CD14-positive monocyte (primary cell): ENCODE measurements at regions not wholly inside any gene's neighbourhood (a gene's known extent, or its start where the extent isn't known, plus 50 kb on each side); places are given as distances from the start of the nearest gene placed in this dataset.

Source experiments
- DNase-seq, 3 donors: peaks; one replicate each; pipeline ENCODE4 v3.0.0-alpha.2; 2011 to 2022
- H2AFZ ChIP-seq: 2 replicates; pipeline ENCODE4 v1.6.0; 2012; ENCODE audit warnings: mild to moderate bottlenecking, low read depth, low read length, inconsistent platforms; ENCODE audit not compliant: insufficient read depth, poor library complexity, severe bottlenecking
- H3K27ac ChIP-seq, 2 donors: 1 replicate in 1 of 2; 2 replicates in 1 of 2; pipeline ENCODE4 v1.5.1; 2012 to 2013; ENCODE audit warnings: low read length in 2 of 2, control low read depth in 1 of 2, inconsistent platforms in 1 of 2, low read depth in 1 of 2, mild to moderate bottlenecking in 1 of 2
- H3K27me3 ChIP-seq, 2 donors: one replicate each; pipeline versions ENCODE4 v1.6.0 to v1.6.1; 2011 to 2013; ENCODE audit warnings: low read length in 2 of 2; ENCODE audit not compliant: control insufficient read depth in 2 of 2, insufficient read depth in 2 of 2
- H3K36me3 ChIP-seq, 2 donors: replicated peaks in 1 of 2; 1 replicate in 1 of 2; 2 replicates in 1 of 2; pipeline versions ENCODE4 v1.5.1 to v1.6.1; 2012 to 2013; ENCODE audit warnings: low read length in 2 of 2, control low read depth in 1 of 2, inconsistent platforms in 1 of 2, mild to moderate bottlenecking in 1 of 2; ENCODE audit not compliant: insufficient read depth in 2 of 2, control insufficient read depth in 1 of 2
- H3K4me1 ChIP-seq, 2 donors: 1 replicate in 1 of 2; 2 replicates in 1 of 2; pipeline versions ENCODE4 v1.5.1 to v1.6.1; 2012 to 2013; ENCODE audit warnings: low read length in 2 of 2, control low read depth in 1 of 2, inconsistent platforms in 1 of 2, mild to moderate bottlenecking in 1 of 2, moderate library complexity in 1 of 2; ENCODE audit not compliant: insufficient read depth in 2 of 2, control insufficient read depth in 1 of 2
- H3K4me2 ChIP-seq: replicated peaks from 2 replicates; pipeline ENCODE3; 2012; ENCODE audit warnings: low read length, moderate library complexity, mild to moderate bottlenecking; ENCODE audit not compliant: poor library complexity, severe bottlenecking; ENCODE audit errors: extremely low read depth
- H3K4me3 ChIP-seq, 3 experiments: fragments of 200-600 bp in 1 of 3; sonication (generic) in 1 of 3; replicated peaks in 1 of 3; 1 replicate in 2 of 3; 2 replicates in 1 of 3; pipeline ENCODE4 v1.5.1; 2011 to 2013; ENCODE audit warnings: low read length in 3 of 3, mild to moderate bottlenecking in 3 of 3, control low read depth in 2 of 3, low read depth in 2 of 3, inconsistent platforms in 1 of 3, moderate library complexity in 1 of 3
- H3K79me2 ChIP-seq: 2 replicates; pipeline ENCODE4 v1.6.0; 2012; ENCODE audit warnings: mild to moderate bottlenecking, control low read depth, inconsistent platforms, low read length, moderate library complexity; ENCODE audit not compliant: insufficient read depth
- H3K9ac ChIP-seq: 2 replicates; pipeline ENCODE4 v1.6.0; 2017; ENCODE audit warnings: low read length, mild to moderate bottlenecking; ENCODE audit not compliant: insufficient read depth, poor library complexity, severe bottlenecking
- H3K9me3 ChIP-seq, 2 donors: replicated peaks in 1 of 2; 1 replicate in 1 of 2; 2 replicates in 1 of 2; pipeline versions ENCODE4 v1.5.1 to v1.6.1; 2012 to 2013; ENCODE audit warnings: low read length in 2 of 2, control low read depth in 1 of 2; ENCODE audit not compliant: control insufficient read depth in 1 of 2, insufficient read depth in 1 of 2
- H4K20me1 ChIP-seq: 2 replicates; pipeline ENCODE4 v1.6.0; 2012; ENCODE audit warnings: mild to moderate bottlenecking, low read length, control low read depth, moderate library complexity; ENCODE audit not compliant: insufficient read depth
- H3K27ac Mint-ChIP-seq, 7 donors: one replicate each; pipeline ENCODE4 v1.8.0; 2020; ENCODE audit warnings: mild to moderate bottlenecking in 7 of 7, mixed read lengths in 7 of 7, moderate library complexity in 6 of 7, inconsistent platforms in 2 of 7
- H3K27me3 Mint-ChIP-seq, 3 donors: one replicate each; pipeline ENCODE4 v1.8.0; 2021 to 2022; ENCODE audit warnings: low read depth in 3 of 3, mild to moderate bottlenecking in 3 of 3, mixed read lengths in 3 of 3, moderate library complexity in 3 of 3, inconsistent platforms in 1 of 3
- H3K36me3 Mint-ChIP-seq, 2 donors: one replicate each; pipeline ENCODE4 v1.8.0; 2020; ENCODE audit warnings: mixed read lengths in 2 of 2, inconsistent platforms in 1 of 2, mild to moderate bottlenecking in 1 of 2
- H3K4me1 Mint-ChIP-seq: one replicate; pipeline ENCODE4 v1.8.0; 2020; ENCODE audit warnings: mild to moderate bottlenecking, mixed read lengths
- H3K4me3 Mint-ChIP-seq, 2 donors: one replicate each; pipeline ENCODE4 v1.8.0; 2020; ENCODE audit warnings: mild to moderate bottlenecking in 2 of 2, mixed read lengths in 2 of 2, moderate library complexity in 1 of 2
- H3K9me3 Mint-ChIP-seq, 7 donors: one replicate each; pipeline ENCODE4 v1.8.0; 2020 to 2022; ENCODE audit warnings: mixed read lengths in 7 of 7, mild to moderate bottlenecking in 6 of 7, moderate library complexity in 6 of 7, inconsistent platforms in 2 of 7
- WGBS: methylation state at CpG from one replicate; pipeline ENCODE4 v1.1.5; 2013; ENCODE audit warnings: missing lambda C conversion rate; ENCODE audit not compliant: insufficient coverage; 5-methylcytosine and 5-hydroxymethylcytosine counted together
- intact Hi-C, 2 donors: fragments of 100-400 bp; cut with micrococcal nuclease; formaldehyde crosslinking; loops; one replicate each; pipeline versions ENCODE4 v1.15.0 to v1.15.1; 2023
- TF ChIP-seq, protein P1 (sequence below): fragments of 200-600 bp; IDR thresholded peaks from one replicate; pipeline ENCODE4 v1.8.0; 2022; ENCODE audit warnings: antibody characterized with exemption, mild to moderate bottlenecking

- H3K27ac Mint-ChIP-seq, result no peak overlapping the region
- H3K4me1 Mint-ChIP-seq, result no peaks in the 10 kb centered on the region
- H3K4me3 ChIP-seq, result no peak overlapping the region
- no peaks in the 10 kb centered on the region for H3K36me3 ChIP-seq
- no peaks in the 10 kb centered on the region for H3K36me3 Mint-ChIP-seq
- H3K4me3 Mint-ChIP-seq, result no peak overlapping the region
- no peaks in the 10 kb centered on the region for H3K79me2 ChIP-seq
- no peaks in the 10 kb centered on the region for H3K27me3 Mint-ChIP-seq
- TF ChIP-seq, protein P1, sequence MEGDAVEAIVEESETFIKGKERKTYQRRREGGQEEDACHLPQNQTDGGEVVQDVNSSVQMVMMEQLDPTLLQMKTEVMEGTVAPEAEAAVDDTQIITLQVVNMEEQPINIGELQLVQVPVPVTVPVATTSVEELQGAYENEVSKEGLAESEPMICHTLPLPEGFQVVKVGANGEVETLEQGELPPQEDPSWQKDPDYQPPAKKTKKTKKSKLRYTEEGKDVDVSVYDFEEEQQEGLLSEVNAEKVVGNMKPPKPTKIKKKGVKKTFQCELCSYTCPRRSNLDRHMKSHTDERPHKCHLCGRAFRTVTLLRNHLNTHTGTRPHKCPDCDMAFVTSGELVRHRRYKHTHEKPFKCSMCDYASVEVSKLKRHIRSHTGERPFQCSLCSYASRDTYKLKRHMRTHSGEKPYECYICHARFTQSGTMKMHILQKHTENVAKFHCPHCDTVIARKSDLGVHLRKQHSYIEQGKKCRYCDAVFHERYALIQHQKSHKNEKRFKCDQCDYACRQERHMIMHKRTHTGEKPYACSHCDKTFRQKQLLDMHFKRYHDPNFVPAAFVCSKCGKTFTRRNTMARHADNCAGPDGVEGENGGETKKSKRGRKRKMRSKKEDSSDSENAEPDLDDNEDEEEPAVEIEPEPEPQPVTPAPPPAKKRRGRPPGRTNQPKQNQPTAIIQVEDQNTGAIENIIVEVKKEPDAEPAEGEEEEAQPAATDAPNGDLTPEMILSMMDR, result no peak
- no peak overlapping the region for H3K4me2 ChIP-seq
- no peaks in the 10 kb centered on the region for H3K4me1 ChIP-seq
- no peaks in the 10 kb centered on the region for H4K20me1 ChIP-seq
- no peak for DNase-seq
- intact Hi-C loops, result no loop called here
- no peak overlapping the region for H3K9ac ChIP-seq
- no peak overlapping the region for H3K27ac ChIP-seq
- H3K9me3 Mint-ChIP-seq, result peaks cover 0 to 4% (median 2%) of the 10 kb centered on the region in 7 donors
- H2AFZ ChIP-seq, result no peak overlapping the region
- no peaks in the 10 kb centered on the region for H3K27me3 ChIP-seq
- H3K9me3 ChIP-seq, result no peaks in the 10 kb centered on the region
These were observed 605.6 kb upstream of the TEX47 start for GRCh38 chr7:89401099-89401498.

DNA sequence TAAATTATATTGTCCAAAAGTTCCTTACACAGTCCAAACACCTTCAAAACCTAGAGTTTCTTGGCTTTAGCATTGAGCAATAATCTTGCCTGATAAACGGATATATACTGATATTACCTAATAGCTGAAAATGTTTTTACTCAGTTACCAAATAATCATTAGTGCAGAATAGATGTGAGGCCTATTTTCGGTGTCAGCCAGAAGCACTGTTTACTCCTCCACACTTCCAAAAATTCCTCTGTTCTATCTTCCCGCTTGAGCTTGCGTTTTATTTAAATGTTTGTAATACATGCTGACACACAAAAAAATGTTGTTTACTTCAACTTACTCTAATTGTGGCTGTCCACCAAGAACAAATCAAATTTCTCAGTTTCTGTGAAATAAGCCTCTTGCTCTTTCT, 606.2 kb upstream of the TEX47 start:
- H3K27ac Mint-ChIP-seq, result no peak overlapping the region
- no peak overlapping the region for H2AFZ ChIP-seq
- no peak for DNase-seq
- no peak overlapping the region for H3K9ac ChIP-seq
- intact Hi-C loops, result no loop called here
- H3K27ac ChIP-seq, result no peak overlapping the region
- H3K9me3 Mint-ChIP-seq, result peaks cover 0 to 6% (median under 1%) of the 10 kb centered on the region in 7 donors
- TF ChIP-seq, protein P1, result no peak
- no peak overlapping the region for H3K4me3 Mint-ChIP-seq
- H3K4me3 ChIP-seq, result no peak overlapping the region
- no peaks in the 10 kb centered on the region for H3K79me2 ChIP-seq
- no peaks in the 10 kb centered on the region for H4K20me1 ChIP-seq
- H3K27me3 Mint-ChIP-seq, result no peaks in the 10 kb centered on the region
- H3K36me3 Mint-ChIP-seq, result no peaks in the 10 kb centered on the region
- no CpG with 5 or more reads among the region's 4 CpGs for WGBS
- H3K9me3 ChIP-seq, result no peaks in the 10 kb centered on the region
- H3K4me2 ChIP-seq, result no peak overlapping the region
- H3K4me1 Mint-ChIP-seq, result no peaks in the 10 kb centered on the region
- H3K4me1 ChIP-seq, result no peaks in the 10 kb centered on the region
- H3K36me3 ChIP-seq, result no peaks in the 10 kb centered on the region
- H3K27me3 ChIP-seq, result no peaks in the 10 kb centered on the region
